Loucy (cell line): ENCODE measurements at regions not wholly inside any gene's neighbourhood (a gene's known extent, or its start where the extent isn't known, plus 50 kb on each side); places are given as distances from the start of the nearest gene placed in this dataset.
"Not testable (repeated sequence)": the region's sequence is repeated elsewhere in the genome, so short reads cannot be mapped to it uniquely, and the experiment has no call there.

Experiments
- H2AFZ ChIP-seq: fragments of 200-600 bp; sonication (generic); 2 replicates; pipeline ENCODE4 v1.6.0; 2016; ENCODE audit warnings: antibody characterized with exemption, mild to moderate bottlenecking, low read length, moderate library complexity
- H3F3A ChIP-seq: fragments of 200-600 bp; 2 replicates; pipeline ENCODE4 v1.6.0; 2016; ENCODE audit warnings: antibody characterized with exemption, low read depth, mild to moderate bottlenecking
- H3K27me3 ChIP-seq: fragments of 200-600 bp; sonication (generic); 2 replicates; pipeline ENCODE4 v1.6.1; 2014; ENCODE audit warnings: low read length, mild to moderate bottlenecking; ENCODE audit not compliant: insufficient read depth, poor library complexity, severe bottlenecking
- H3K36me3 ChIP-seq: fragments of 200-600 bp; sonication (generic); 2 replicates; pipeline ENCODE4 v1.6.1; 2016; ENCODE audit warnings: low read length; ENCODE audit not compliant: insufficient read depth
- H3K4me1 ChIP-seq: fragments of 200-600 bp; sonication (generic); 2 replicates; pipeline ENCODE4 v1.5.1; 2014; ENCODE audit warnings: low read length, mild to moderate bottlenecking; ENCODE audit not compliant: insufficient read depth, poor library complexity, severe bottlenecking
- H3K4me2 ChIP-seq: fragments of 200-600 bp; sonication (generic); 2 replicates; pipeline ENCODE4 v1.6.0; 2014; ENCODE audit warnings: antibody characterized with exemption, low read length, low read depth, mild to moderate bottlenecking; ENCODE audit not compliant: poor library complexity, severe bottlenecking
- H3K4me3 ChIP-seq: fragments of 200-600 bp; sonication (generic); 2 replicates; pipeline ENCODE4 v1.5.1; 2014; ENCODE audit warnings: low read length, mild to moderate bottlenecking, mixed read lengths; ENCODE audit not compliant: poor library complexity, severe bottlenecking
- H3K79me2 ChIP-seq: fragments of 200-600 bp; sonication (generic); 2 replicates; pipeline ENCODE4 v1.6.1; 2014; ENCODE audit warnings: low read length; ENCODE audit not compliant: insufficient read depth
- H3K9ac ChIP-seq: fragments of 200-600 bp; sonication (generic); 2 replicates; pipeline ENCODE4 v1.6.0; 2014; ENCODE audit warnings: mild to moderate bottlenecking, low read depth, low read length, moderate library complexity; ENCODE audit not compliant: poor library complexity, severe bottlenecking
- H3K9me2 ChIP-seq: fragments of 200-600 bp; sonication (generic); replicated peaks from 2 replicates; pipeline ENCODE4 v1.6.1; 2016; ENCODE audit warnings: low read depth, low read length, mixed read lengths
- H3K9me3 ChIP-seq: fragments of 200-600 bp; sonication (generic); 2 replicates; pipeline ENCODE4 v1.6.1; 2014; ENCODE audit warnings: mild to moderate bottlenecking, antibody characterized with exemption, low read length, low read depth; ENCODE audit not compliant: insufficient read depth
- H4K20me1 ChIP-seq: fragments of 200-600 bp; sonication (generic); 2 replicates; pipeline ENCODE4 v1.6.0; 2014; ENCODE audit warnings: antibody characterized with exemption, low read length, mild to moderate bottlenecking; ENCODE audit not compliant: insufficient read depth, poor library complexity, severe bottlenecking
- CTCF ChIP-seq: fragments of 200-600 bp; sonication (generic); conservative IDR thresholded peaks from 2 replicates; pipeline ENCODE4 v1.5.1; 2014; ENCODE audit warnings: mild to moderate bottlenecking, antibody characterized with exemption, low read length
- EZH2phosphoT487 ChIP-seq: fragments of 200-600 bp; IDR thresholded peaks from 2 replicates; pipeline ENCODE4 v1.6.1; 2018; ENCODE audit warnings: antibody characterized with exemption, mild to moderate bottlenecking, moderate library complexity, borderline replicate concordance

- H3K4me2 ChIP-seq, result no peak overlapping the region
- H3K9me2 ChIP-seq, result no peaks in the 10 kb centered on the region
- no peak overlapping the region for H2AFZ ChIP-seq
- no peaks in the 10 kb centered on the region for H4K20me1 ChIP-seq
- H3K9me3 ChIP-seq, result no peaks in the 10 kb centered on the region
- no peaks in the 10 kb centered on the region for H3K79me2 ChIP-seq
- H3K9ac ChIP-seq, result no peak overlapping the region
- H3K4me3 ChIP-seq, result no peak overlapping the region
- no peaks in the 10 kb centered on the region for H3K27me3 ChIP-seq
- H3F3A ChIP-seq, result no peaks in the 10 kb centered on the region
- H3K36me3 ChIP-seq, result no peaks in the 10 kb centered on the region
- TF ChIP-seq EZH2phosphoT487 (no peak), CTCF (no peak)
- no peaks in the 10 kb centered on the region for H3K4me1 ChIP-seq
Measured at GRCh38 chr11:90630176-90630575, 407.3 kb upstream of the CHORDC1 start.

- Histone ChIP-seq H3K4me2 (no peak overlapping the region), H3F3A (no peaks in the 10 kb centered on the region), H3K9ac (no peak overlapping the region), H3K9me3 (no peaks in the 10 kb centered on the region), H4K20me1 (no peaks in the 10 kb centered on the region), H3K4me1 (no peaks in the 10 kb centered on the region), H3K4me3 (no peak overlapping the region), H3K79me2 (no peaks in the 10 kb centered on the region), H3K36me3 (no peaks in the 10 kb centered on the region), H3K9me2 (no peaks in the 10 kb centered on the region), H2AFZ (no peak overlapping the region), H3K27me3 (no peaks in the 10 kb centered on the region)
- TF ChIP-seq EZH2phosphoT487 (no peak), CTCF (no peak)
Measured at GRCh38 chr11:90629229-90629806, 406.5 kb upstream of the CHORDC1 start.

DNA sequence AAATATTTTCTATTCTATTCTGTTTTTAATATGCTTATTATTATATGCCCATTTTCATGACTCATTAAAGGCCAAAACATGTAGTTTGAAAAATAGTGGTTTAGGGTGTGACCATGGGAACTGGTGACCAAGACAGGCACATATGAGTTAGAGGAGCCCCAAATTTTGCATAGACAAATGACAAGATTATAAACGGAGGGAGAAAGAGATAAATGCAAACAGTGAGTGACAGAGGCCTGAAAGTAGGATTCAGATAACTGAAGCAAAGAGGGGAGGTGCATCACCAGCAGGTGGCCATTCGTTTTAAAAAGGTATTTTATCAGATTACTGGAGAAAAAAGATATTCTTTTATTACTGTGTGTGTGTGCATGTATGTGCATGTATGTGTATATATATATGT is 391.5 kb upstream of the CHORDC1 start:
- TF ChIP-seq CTCF (no peak), EZH2phosphoT487 (no peak)
- Histone ChIP-seq H3K9me3 (no peaks in the 10 kb centered on the region), H3K36me3 (no peaks in the 10 kb centered on the region), H4K20me1 (no peaks in the 10 kb centered on the region), H3K79me2 (no peaks in the 10 kb centered on the region), H3K9me2 (no peaks in the 10 kb centered on the region), H2AFZ (no peak overlapping the region), H3K27me3 (no peaks in the 10 kb centered on the region), H3K4me1 (no peaks in the 10 kb centered on the region), H3K4me3 (no peak overlapping the region), H3K9ac (no peak overlapping the region), H3K4me2 (no peak overlapping the region), H3F3A (no peaks in the 10 kb centered on the region)

DNA sequence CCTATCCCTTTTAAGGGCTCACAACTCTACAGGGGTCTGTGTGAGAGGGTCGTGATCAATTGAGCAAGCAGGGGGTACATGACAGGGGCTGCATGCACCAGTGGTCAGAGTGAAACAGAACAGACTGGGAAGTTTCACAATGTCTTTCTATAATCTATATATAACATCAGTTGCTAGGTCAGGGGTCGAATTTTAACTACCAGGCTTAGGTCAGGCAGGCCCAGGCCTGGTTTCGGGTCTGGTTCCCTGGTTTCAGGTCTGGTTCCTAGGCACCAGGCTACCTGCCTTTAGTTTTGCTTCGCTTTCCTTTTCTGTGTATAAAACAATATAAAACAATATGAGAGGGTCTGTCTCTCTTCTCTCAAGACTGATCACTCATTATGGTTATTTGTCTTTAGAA is 390.2 kb upstream of the CHORDC1 start:
- H3K9me3 ChIP-seq, H3K79me2 ChIP-seq, H3K4me1 ChIP-seq, H3K27me3 ChIP-seq, H4K20me1 ChIP-seq, H2AFZ ChIP-seq, H3K4me2 ChIP-seq, H3K4me3 ChIP-seq, H3K9ac ChIP-seq, H3K9me2 ChIP-seq, H3K36me3 ChIP-seq, H3F3A ChIP-seq: not testable (repeated sequence)
